GM12801 (cell line): ENCODE measurements at regions not wholly inside any gene's neighbourhood (a gene's known extent, or its start where the extent isn't known, plus 50 kb on each side); places are given as distances from the start of the nearest gene placed in this dataset.

ENCODE experiments used
- CTCF ChIP-seq: IDR thresholded peaks from one replicate; pipeline ENCODE4 v1.5.1; 2011; ENCODE audit warnings: control low read depth; ENCODE audit not compliant: insufficient read length; ENCODE audit errors: extremely low read depth

DNA sequence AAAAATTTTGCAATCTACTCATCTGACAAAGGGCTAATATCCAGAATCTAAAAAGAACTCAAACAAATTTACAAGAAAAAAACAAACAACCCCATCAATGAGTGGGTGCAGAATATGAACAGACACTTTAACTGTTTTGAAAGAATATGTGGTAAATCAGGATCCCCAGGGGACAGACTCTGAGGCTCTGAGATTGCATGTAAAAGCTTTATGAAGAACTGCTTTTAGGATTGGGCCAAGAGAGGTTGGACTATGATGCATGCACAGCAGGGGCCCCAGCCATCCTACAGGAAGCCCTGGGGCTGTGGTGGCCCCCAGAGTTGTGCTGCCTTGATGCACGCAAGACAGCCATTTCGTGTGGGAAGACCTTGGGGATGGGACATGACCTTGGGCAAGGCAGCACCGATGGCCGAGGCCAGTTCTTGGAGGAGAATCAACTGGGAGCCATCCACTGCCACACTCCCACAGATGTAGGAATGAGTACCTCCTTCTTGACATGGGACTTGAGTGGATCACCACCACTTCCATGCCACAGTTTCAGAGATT is 298.1 kb upstream of the THBS1 start:
- TF ChIP-seq CTCF: no peak

DNA sequence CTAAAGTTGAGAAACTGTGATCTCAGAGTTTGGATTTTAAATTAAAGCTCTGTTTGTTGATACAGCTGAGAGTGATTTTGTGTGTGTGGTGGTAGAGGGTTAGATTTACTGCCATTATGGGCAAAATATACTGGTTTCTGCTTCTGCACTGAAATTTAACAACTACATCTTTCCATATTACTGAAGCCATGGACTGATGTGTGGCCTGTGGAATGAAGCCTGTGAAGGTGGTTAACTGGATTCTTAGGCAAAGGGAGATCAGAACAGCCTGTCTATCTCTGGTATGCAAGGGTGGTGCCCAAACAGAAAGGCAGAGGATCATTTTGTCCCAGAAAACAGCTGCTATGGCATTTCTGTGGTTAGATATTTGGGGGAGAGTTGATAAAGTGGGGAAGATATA is 297.3 kb upstream of the THBS1 start:
- TF ChIP-seq CTCF: no peak

DNA sequence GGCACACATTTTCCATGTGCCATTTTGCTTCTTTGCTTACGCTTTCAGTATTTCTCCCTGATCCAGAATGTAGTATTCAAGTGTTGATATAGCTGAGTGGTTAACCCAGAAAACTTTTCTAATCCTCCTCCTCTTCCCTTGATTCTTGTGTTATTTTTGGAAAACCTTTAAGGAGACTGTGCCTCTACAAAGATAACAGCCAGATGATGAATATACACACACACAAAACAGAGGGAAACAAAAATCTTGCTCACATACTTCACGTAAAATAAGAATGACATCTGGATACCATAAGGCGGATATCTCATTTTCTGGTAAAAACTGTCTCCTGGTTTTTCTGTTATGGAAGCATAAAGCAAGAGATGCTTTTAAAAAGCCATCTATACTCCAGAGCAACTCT is 295.8 kb upstream of the THBS1 start:
- no peak for TF ChIP-seq CTCF

DNA sequence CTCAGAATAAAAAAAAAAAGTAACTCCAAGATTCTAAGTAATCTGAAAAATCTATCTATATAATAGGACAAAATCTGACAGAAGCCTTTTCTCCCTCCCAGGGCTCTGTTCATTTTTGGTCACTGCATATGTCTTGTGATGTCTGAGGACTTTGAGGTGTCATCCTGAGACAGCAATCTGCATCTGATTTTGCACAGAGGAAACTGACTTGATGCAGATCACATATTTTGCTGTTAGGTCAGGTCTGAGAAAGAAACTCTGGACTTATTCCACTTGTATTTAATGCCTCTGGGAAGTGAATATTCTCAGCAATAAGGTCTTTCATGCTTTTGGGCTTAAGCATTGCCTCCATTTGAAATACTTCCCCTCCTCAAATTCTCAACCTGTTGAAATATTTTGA is 295.2 kb upstream of the THBS1 start:
- TF ChIP-seq CTCF: no peak

DNA sequence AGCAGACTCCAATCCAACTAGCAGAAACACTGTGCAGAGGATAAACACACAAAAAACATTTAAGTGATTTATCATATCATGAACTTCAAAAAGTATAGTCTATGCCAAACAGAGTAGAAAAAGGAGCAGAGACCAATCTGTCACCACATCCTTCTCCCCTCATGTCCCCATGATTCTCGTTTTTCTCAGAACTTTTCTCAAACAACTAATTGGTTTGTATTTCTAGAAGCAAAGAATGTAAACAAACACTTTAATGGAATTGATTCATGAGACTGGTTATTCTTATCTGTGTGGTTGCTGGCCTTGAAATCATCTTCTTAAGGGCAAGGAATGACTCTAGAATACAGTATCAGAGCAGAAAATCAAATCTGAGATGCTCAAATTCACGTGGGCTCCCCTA is 294.2 kb upstream of the THBS1 start:
- TF ChIP-seq CTCF: no peak

DNA sequence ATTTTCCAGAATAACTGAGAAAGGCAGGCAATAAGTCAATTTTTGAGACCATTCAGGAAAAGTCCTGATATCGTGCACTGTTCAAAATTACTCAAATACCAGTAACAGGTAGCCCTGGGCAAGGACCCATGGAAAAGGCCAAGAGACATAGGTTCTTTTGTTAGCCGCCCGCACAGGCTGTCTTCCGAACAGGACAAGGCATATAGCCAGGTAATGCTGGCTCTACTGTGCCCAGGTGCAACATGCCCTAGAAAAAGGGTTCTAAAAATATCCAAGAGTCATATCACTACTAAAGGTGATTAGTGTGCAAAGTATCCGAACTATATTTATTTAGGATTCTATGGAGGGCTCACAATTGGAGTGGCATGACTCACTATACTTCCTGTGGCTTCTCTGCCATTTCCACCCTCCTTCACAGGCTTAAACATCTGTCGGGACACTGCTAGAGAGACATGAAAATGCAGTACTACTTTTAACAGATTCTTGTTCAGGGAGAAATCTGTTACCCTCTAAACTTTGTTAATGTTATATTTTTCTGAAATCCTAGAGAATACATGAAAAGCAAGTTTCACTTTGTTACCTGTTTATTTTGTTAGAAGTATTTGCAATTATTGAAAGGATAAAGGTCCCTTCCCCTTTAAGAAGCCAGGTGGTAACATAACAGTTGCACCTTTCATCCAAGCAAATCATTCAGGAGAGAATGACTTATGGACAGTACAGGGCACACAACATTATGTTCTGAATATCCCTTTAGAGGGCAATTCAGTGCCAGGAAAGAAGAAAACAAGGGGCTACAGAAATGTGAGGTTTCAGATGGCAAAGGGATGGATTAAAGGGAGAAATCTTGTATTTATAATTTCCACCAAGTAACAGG is 293.3 kb upstream of the THBS1 start:
- no peak for TF ChIP-seq CTCF

DNA sequence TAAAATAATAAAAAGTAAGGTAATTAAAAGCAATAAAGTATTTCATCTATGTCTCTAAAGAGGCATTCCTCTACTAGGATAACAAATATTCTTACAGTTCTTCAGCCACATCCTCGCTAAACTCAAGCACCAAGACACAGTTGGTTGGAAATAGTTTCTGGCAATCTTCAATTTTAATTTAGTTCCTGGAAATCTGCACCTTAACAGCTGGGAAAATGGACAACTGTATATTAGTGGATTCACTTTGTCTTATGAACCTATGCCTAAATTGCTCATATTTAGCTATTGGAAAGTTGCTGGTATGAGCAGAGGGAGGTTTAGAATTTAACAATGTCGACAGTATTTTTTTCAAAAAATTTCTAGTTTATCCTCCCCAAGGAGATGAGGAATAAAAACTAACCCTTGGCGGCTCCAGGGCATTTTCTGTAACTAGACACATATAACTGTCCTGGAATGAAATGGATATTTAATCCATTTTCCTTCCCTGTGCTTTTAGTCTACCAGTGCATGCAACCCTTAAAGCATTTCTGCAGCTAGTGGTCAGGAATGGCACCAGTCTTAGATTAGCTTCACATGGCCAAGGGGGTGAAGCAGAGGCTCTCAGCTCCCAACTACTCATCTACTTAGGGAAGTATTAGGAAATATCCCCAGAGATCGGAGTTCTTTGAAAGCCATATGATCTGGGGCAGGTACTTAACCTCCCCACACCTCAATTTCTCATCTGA is 290.0 kb upstream of the THBS1 start:
- TF ChIP-seq CTCF: no peak
